Osteoblast (primary cell): ENCODE measurements at regions not wholly inside any gene's neighbourhood (a gene's known extent, or its start where the extent isn't known, plus 50 kb on each side); places are given as distances from the start of the nearest gene placed in this dataset.
"Not testable (repeated sequence)": the region's sequence is repeated elsewhere in the genome, so short reads cannot be mapped to it uniquely, and the experiment has no call there.

ENCODE experiments used
- DNase-seq: peaks from one replicate; pipeline ENCODE4 v3.0.0; 2011; ENCODE audit warnings: low spot score, mixed read lengths; ENCODE audit not compliant: insufficient read length; ENCODE audit errors: missing footprints
- H2AFZ ChIP-seq: 2 replicates; pipeline ENCODE4 v1.6.0; 2011; ENCODE audit warnings: mild to moderate bottlenecking, low read length
- H3K27ac ChIP-seq: 2 replicates; pipeline ENCODE4 v1.5.1; 2011; ENCODE audit warnings: mild to moderate bottlenecking, low read depth, low read length, moderate library complexity
- H3K27me3 ChIP-seq: 2 replicates; pipeline ENCODE4 v1.6.0; 2012; ENCODE audit warnings: mild to moderate bottlenecking, control low read depth, inconsistent platforms, low read length, moderate library complexity; ENCODE audit not compliant: insufficient read depth
- H3K36me3 ChIP-seq: 2 replicates; pipeline ENCODE4 v1.5.1; 2011; ENCODE audit warnings: mild to moderate bottlenecking, low read length, control low read depth, moderate library complexity; ENCODE audit not compliant: insufficient read depth
- H3K4me1 ChIP-seq: 2 replicates; pipeline ENCODE4 v1.5.1; 2011; ENCODE audit warnings: mild to moderate bottlenecking, low read length, control low read depth, moderate library complexity; ENCODE audit not compliant: insufficient read depth
- H3K4me2 ChIP-seq: 2 replicates; pipeline ENCODE4 v1.6.0; 2011; ENCODE audit warnings: mild to moderate bottlenecking, low read length; ENCODE audit not compliant: insufficient read depth
- H3K4me3 ChIP-seq: fragments of 200-600 bp; sonication (generic); 3 replicates; pipeline ENCODE4 v1.5.1; 2012; ENCODE audit warnings: mild to moderate bottlenecking, low read length, inconsistent platforms; ENCODE audit not compliant: insufficient read depth
- H3K79me2 ChIP-seq: 2 replicates; pipeline ENCODE4 v1.6.0; 2012; ENCODE audit warnings: mild to moderate bottlenecking, low read length, control low read depth, inconsistent platforms; ENCODE audit not compliant: insufficient read depth
- H3K9me3 ChIP-seq: 2 replicates; pipeline ENCODE4 v1.5.1; 2011; ENCODE audit warnings: low read depth, low read length, control low read depth
- H4K20me1 ChIP-seq: 2 replicates; pipeline ENCODE4 v1.6.0; 2012; ENCODE audit warnings: mild to moderate bottlenecking, low read length, control low read depth; ENCODE audit not compliant: insufficient read depth
- TF ChIP-seq, protein P1 (sequence below): IDR thresholded peaks from 2 replicates; pipeline ENCODE4 v1.5.1; 2011; ENCODE audit warnings: mild to moderate bottlenecking, low read depth, low read length, moderate library complexity; ENCODE audit errors: extremely low read depth

DNA sequence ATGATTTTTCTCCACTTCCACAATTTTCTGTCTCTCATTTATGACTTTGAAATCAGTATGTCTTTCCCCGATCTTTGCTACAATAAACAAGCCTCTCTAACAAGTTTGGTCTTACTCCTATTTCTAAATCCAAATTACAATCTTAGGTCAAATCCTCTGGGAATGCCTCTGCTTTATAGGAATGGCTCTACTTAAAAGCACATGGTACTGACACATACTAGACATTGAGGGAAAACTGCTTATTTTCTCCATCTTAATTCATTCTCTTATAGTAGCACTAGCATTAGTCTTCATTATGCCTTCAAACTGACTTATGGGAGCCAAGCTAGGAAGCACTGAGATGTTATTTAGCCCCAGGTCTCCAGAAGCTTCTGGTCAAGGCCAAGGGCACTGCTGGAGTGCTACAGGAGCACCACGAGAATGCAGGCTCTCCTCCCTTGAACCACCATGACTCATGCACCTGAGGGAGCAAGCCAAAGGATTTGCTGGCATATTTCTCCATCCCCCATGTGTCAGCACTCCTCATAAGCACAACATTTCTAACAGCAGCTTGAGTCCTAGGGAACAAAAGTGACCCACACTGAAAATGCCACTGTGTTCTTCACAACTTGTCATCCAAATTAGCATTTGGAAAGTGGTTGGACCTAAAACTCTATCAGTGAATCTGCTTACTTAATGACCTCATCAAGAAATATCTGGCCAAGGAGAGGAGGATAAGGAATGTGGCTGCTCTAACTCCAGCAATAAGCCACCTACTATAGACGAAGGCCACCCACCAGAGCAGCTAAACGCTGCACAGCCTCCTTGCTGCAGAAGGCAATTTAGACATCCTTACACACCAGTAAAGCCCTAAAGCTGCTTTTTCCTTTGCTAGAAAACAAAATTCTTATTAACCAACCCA, 156.8 kb upstream of the KCNQ5 start:
- no peaks in the 10 kb centered on the region for H3K79me2 ChIP-seq
- H3K4me3 ChIP-seq, result no peak overlapping the region
- H3K4me2 ChIP-seq, result peak overlapping the region; percentile 20
- no peaks in the 10 kb centered on the region for H3K36me3 ChIP-seq
- no peak overlapping the region for H2AFZ ChIP-seq
- H4K20me1 ChIP-seq, result no peaks in the 10 kb centered on the region
- H3K27me3 ChIP-seq, result no peaks in the 10 kb centered on the region
- H3K9me3 ChIP-seq, result no peaks in the 10 kb centered on the region
- no peak overlapping the region for H3K27ac ChIP-seq
- peak; percentile 76 for DNase-seq
- TF ChIP-seq, protein P1, sequence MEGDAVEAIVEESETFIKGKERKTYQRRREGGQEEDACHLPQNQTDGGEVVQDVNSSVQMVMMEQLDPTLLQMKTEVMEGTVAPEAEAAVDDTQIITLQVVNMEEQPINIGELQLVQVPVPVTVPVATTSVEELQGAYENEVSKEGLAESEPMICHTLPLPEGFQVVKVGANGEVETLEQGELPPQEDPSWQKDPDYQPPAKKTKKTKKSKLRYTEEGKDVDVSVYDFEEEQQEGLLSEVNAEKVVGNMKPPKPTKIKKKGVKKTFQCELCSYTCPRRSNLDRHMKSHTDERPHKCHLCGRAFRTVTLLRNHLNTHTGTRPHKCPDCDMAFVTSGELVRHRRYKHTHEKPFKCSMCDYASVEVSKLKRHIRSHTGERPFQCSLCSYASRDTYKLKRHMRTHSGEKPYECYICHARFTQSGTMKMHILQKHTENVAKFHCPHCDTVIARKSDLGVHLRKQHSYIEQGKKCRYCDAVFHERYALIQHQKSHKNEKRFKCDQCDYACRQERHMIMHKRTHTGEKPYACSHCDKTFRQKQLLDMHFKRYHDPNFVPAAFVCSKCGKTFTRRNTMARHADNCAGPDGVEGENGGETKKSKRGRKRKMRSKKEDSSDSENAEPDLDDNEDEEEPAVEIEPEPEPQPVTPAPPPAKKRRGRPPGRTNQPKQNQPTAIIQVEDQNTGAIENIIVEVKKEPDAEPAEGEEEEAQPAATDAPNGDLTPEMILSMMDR, result no peak
- H3K4me1 ChIP-seq, result peaks cover 13% of the 10 kb centered on the region

DNA sequence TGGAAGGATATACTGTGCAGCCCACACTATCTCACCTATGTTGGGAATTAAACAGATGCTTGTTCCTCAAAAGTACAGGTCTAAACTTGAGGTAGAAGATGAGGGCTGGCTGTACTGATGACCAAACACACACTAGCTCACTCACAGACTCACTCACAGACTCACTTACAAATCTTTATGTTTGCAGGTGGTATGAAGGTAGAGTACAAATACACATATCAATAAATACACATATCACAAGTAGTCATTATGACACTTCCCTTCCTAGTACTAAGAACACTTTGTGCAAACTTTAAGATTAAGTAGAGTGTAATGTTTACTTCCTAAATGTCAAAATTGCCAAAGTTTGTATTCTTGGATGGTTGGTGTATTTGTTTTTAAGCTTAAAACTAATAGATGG, 155.4 kb upstream of the KCNQ5 start:
- H3K36me3 ChIP-seq, result no peaks in the 10 kb centered on the region
- no peak overlapping the region for H3K27ac ChIP-seq
- no peak overlapping the region for H3K4me2 ChIP-seq
- H2AFZ ChIP-seq, result no peak overlapping the region
- H3K9me3 ChIP-seq, result no peaks in the 10 kb centered on the region
- H3K27me3 ChIP-seq, result no peaks in the 10 kb centered on the region
- no peak for DNase-seq
- H4K20me1 ChIP-seq, result no peaks in the 10 kb centered on the region
- H3K79me2 ChIP-seq, result no peaks in the 10 kb centered on the region
- TF ChIP-seq, protein P1, result no peak
- no peak overlapping the region for H3K4me3 ChIP-seq
- peaks cover 13% of the 10 kb centered on the region for H3K4me1 ChIP-seq

DNA sequence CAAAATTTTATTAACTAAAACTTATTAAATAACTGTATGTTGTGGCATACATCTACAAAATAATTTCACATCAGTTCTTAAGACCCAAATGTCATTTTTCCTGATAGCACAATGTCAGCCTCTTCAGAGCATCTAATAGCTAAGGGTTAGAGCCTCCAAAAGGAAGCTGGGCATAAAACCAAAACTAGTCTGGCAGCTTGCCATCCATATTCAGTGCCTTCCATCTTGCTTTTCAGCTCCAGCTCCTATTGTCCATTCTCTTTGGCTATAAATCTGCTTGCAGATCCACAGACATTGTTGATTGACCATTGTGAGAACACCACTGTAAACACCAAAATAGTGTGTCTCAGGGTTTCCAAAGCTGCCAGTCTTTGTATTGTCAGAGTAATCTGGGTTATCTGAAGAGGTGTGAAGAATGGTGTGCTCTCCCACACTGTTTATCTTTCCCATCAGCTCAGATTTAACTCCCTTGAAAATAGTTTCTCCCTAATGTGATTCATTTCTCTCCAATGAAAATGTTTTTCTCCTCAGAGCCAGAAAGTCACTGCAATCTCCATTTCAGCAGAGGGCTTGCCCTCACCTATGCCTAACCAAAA, 154.8 kb upstream of the KCNQ5 start:
- DNase-seq, result no peak
- Histone ChIP-seq H3K79me2 (no peaks in the 10 kb centered on the region), H3K27ac (no peak overlapping the region), H4K20me1 (no peaks in the 10 kb centered on the region), H3K4me3 (no peak overlapping the region), H3K4me1 (peaks cover 13% of the 10 kb centered on the region), H3K27me3 (no peaks in the 10 kb centered on the region), H3K9me3 (no peaks in the 10 kb centered on the region), H3K4me2 (no peak overlapping the region), H3K36me3 (no peaks in the 10 kb centered on the region), H2AFZ (no peak overlapping the region)
- TF ChIP-seq, protein P1, result no peak

DNA sequence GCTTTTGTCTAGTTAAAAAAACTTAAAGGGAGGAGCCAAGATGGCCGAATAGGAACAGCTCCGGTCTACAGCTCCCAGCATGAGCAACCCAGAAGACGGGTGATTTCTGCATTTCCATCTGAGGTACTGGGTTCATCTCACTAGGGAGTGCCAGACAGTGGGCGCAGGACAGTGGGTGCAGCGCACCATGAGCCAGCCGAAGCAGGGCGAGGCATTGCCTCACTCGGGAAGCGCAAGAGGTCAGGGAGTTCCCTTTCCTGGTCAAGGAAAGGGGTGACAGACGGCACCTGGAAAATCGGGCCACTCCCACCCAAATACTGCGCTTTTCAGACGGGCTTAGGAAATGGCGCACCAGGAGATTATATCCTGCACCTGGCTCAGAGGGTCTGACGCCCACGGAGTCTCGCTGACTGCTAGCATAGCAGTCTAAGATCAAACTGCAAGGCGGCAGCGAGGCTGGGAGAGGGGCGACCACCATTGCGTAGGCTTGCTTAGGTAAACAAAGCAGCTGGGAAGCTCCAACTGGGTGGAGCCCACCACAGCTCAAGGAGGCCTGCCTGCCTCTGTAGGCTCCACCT, 152.4 kb upstream of the KCNQ5 start:
- peaks cover 13% of the 10 kb centered on the region for H3K4me1 ChIP-seq
- H3K4me2 ChIP-seq, DNase-seq, H3K36me3 ChIP-seq, H3K27ac ChIP-seq, H4K20me1 ChIP-seq, H3K9me3 ChIP-seq, H3K4me3 ChIP-seq, H3K27me3 ChIP-seq, H3K79me2 ChIP-seq, H2AFZ ChIP-seq: not testable (repeated sequence)
